K562 (cell line): ENCODE measurements at regions not wholly inside any gene's neighbourhood (a gene's known extent, or its start where the extent isn't known, plus 50 kb on each side); places are given as distances from the start of the nearest gene placed in this dataset.

Source experiments
- ATAC-seq: fragments of 200-7000 bp; cut with Tn5 transposase; 3 replicates; pipeline ENCODE4 v1.9.1; 2020; ENCODE audit warnings: moderate library complexity
- BruUV-seq: library from RNA; stranded (reverse); fragments of 400-500 nt; replicated peaks from 2 replicates; lab custom pipeline; 2021; lab: Mats Ljungman, UMichigan
- CTCF ChIA-PET: fragments of 300-600 bp; formaldehyde crosslinking; extraction: SDS; loops from one replicate; lab custom pipeline; 2021; ENCODE audit warnings: low intra/inter-chr PET ratio; lab: Yijun Ruan, JAX
- POLR2A ChIA-PET: fragments of 300-600, 350-650 bp; sonication (Branson Sonifier 250); formaldehyde crosslinking; extraction: SDS; loops from one replicate; lab custom pipeline; 2021; ENCODE audit warnings: antibody characterized with exemption, inconsistent platforms; lab: Yijun Ruan, JAX
- DNase-seq, 4 experiments: peaks; one replicate each; pipeline versions ENCODE4 v3.0.0 to v3.0.0-alpha.2; 2011 to 2018; ENCODE audit warnings: low spot score in 3 of 4, mixed read lengths in 3 of 4; ENCODE audit errors: extremely low read depth in 1 of 4
- FAIRE-seq: peaks from 2 replicates; lab custom pipeline; 2011; peaks lifted over from hg19 to GRCh38; lab: Jason Lieb, UNC
- H2AFZ ChIP-seq: 2 replicates; pipeline ENCODE4 v1.6.0; 2011; ENCODE audit warnings: low read depth, low read length, control low read depth, inconsistent platforms
- H3K27ac ChIP-seq: fragments of 200-600 bp; 3 replicates; pipeline ENCODE4 v1.8.0; 2011; ENCODE audit warnings: low read depth, mild to moderate bottlenecking, control low read depth, inconsistent platforms, low read length, moderate library complexity, mixed read lengths; ENCODE audit errors: extremely low read depth
- H3K27me3 ChIP-seq, 2 experiments: fragments of 300-600 bp in 1 of 2; 2 replicates in 1 of 2; 3 replicates in 1 of 2; pipeline versions ENCODE4 v1.6.0 to v1.8.0; 2011; ENCODE audit warnings: inconsistent platforms in 2 of 2, low read length in 2 of 2, mild to moderate bottlenecking in 1 of 2, mixed read lengths in 1 of 2, moderate library complexity in 1 of 2; ENCODE audit not compliant: control insufficient read depth in 2 of 2, insufficient read depth in 2 of 2
- H3K36me3 ChIP-seq: fragments of 300-600 bp; 3 replicates; pipeline ENCODE4 v1.8.0; 2011; ENCODE audit warnings: mild to moderate bottlenecking, low read length, inconsistent platforms; ENCODE audit not compliant: control insufficient read depth, insufficient read depth
- H3K4me1 ChIP-seq, 2 experiments: fragments of 200-600 bp in 1 of 2; replicated peaks in 1 of 2; 2 replicates in 1 of 2; 3 replicates in 1 of 2; pipeline versions ENCODE4 v1.5.1 to v1.8.0; 2011; ENCODE audit warnings: inconsistent platforms in 2 of 2, low read length in 2 of 2, mild to moderate bottlenecking in 1 of 2, mixed read lengths in 1 of 2, moderate library complexity in 1 of 2; ENCODE audit not compliant: control insufficient read depth in 2 of 2, insufficient read depth in 2 of 2
- H3K4me2 ChIP-seq: 2 replicates; pipeline ENCODE4 v1.6.1; 2011; ENCODE audit warnings: low read length, control low read depth, inconsistent platforms, mixed read lengths; ENCODE audit not compliant: insufficient read depth
- H3K4me3 ChIP-seq: fragments of 200-600 bp; sonication (generic), shearing (Covaris generic); 2 replicates; pipeline ENCODE4 v1.5.1; 2016; ENCODE audit warnings: control low read depth, inconsistent platforms
- H3K79me2 ChIP-seq: fragments of 200-600 bp; 3 replicates; pipeline ENCODE4 v1.8.0; 2011; ENCODE audit warnings: low read length, inconsistent platforms; ENCODE audit not compliant: control insufficient read depth, insufficient read depth
- H3K9ac ChIP-seq, 2 experiments: 2 replicates each; pipeline versions ENCODE4 v1.6.0 to v1.6.1; 2011; ENCODE audit warnings: low read depth in 2 of 2, low read length in 2 of 2, control low read depth in 1 of 2, inconsistent platforms in 1 of 2, mild to moderate bottlenecking in 1 of 2, mixed read lengths in 1 of 2; ENCODE audit not compliant: insufficient read depth in 1 of 2
- H3K9me1 ChIP-seq: one replicate; pipeline ENCODE4 v1.6.0; 2011; ENCODE audit warnings: inconsistent platforms, mild to moderate bottlenecking, low read length, moderate library complexity; ENCODE audit not compliant: control insufficient read depth, insufficient read depth
- H3K9me3 ChIP-seq: replicated peaks from 2 replicates; pipeline ENCODE4 v1.5.1; 2011; ENCODE audit warnings: low read depth, low read length, inconsistent platforms; ENCODE audit not compliant: control insufficient read depth, insufficient read depth
- H4K20me1 ChIP-seq: replicated peaks from 2 replicates; pipeline ENCODE4 v1.6.1; 2011; ENCODE audit warnings: low read length, inconsistent platforms, mixed read lengths; ENCODE audit not compliant: control insufficient read depth, insufficient read depth
- EHMT2 ChIP-seq: fragments of 450-650 bp; IDR thresholded peaks from 2 replicates; pipeline ENCODE4 v1.6.1; 2018; ENCODE audit warnings: antibody characterized with exemption
- GTF2A2 ChIP-seq: IDR thresholded peaks from 2 replicates; pipeline ENCODE4 v1.6.1; 2016; ENCODE audit warnings: mild to moderate bottlenecking, missing genetic modification characterization, missing compliant biosample characterization
- HNRNPUL1 ChIP-seq: fragments of 200-400 bp; formaldehyde crosslinking; IDR thresholded peaks from 2 replicates; pipeline ENCODE4 v1.6.1; 2017; ENCODE audit warnings: low read length
- RAD21 ChIP-seq, 2 experiments: fragments of 250-450 bp in 1 of 2; fragments of 450-650 bp in 1 of 2; sonication (Bioruptor Pico) in 1 of 2; formaldehyde crosslinking in 1 of 2; IDR thresholded peaks in 1 of 2; conservative IDR thresholded peaks in 1 of 2; 2 replicates each; pipeline versions ENCODE4 v1.4.0 to v1.8.0; 2020 to 2022; ENCODE audit warnings: mild to moderate bottlenecking in 2 of 2, moderate library complexity in 1 of 2
- SPI1 ChIP-seq: IDR thresholded peaks from 2 replicates; pipeline ENCODE4 v1.6.1; 2011; ENCODE audit warnings: low read depth, low read length, control low read depth, borderline replicate concordance
- WGBS: fragments of 100-300 bp; shearing (Covaris generic); methylation state at CpG from one replicate; pipeline ENCODE4 v1.1.6; 2016; ENCODE audit warnings: low coverage, mixed read lengths; ENCODE audit not compliant: insufficient coverage; ENCODE audit errors: missing lambda C conversion rate; 5-methylcytosine and 5-hydroxymethylcytosine counted together
- in situ Hi-C: fragments of 300-500 bp; cut with MboI; formaldehyde crosslinking; loops from 4 replicates; pipeline ENCODE4 v1.15.0; 2018; ENCODE audit warnings: inconsistent platforms, mixed read lengths
- intact Hi-C: fragments of 100-400 bp; cut with micrococcal nuclease; formaldehyde crosslinking; loops from 2 replicates; pipeline ENCODE4 v1.14.2; 2022
- TF ChIP-seq, protein P1 (sequence below), 2 experiments: fragments of 450-650 bp; formaldehyde crosslinking in 1 of 2; IDR thresholded peaks; 2 replicates each; pipeline versions ENCODE4 v1.4.0 to v1.6.1; 2014 to 2020; ENCODE audit warnings: mild to moderate bottlenecking in 2 of 2, borderline replicate concordance in 1 of 2, low read depth in 1 of 2
- TF ChIP-seq, protein P2 (sequence below): fragments of 250-450 bp; sonication (Bioruptor Pico); IDR thresholded peaks from 2 replicates; pipeline ENCODE4 v1.9.0; 2021; ENCODE audit warnings: mild to moderate bottlenecking, inconsistent platforms
- TF ChIP-seq, protein P3 (sequence below), 3 experiments: IDR thresholded peaks in 2 of 3; conservative IDR thresholded peaks in 1 of 3; 2 replicates each; pipeline ENCODE4 v1.5.1; 2011 to 2012; ENCODE audit warnings: low read length in 3 of 3, mild to moderate bottlenecking in 3 of 3, control low read depth in 2 of 3, improper control_type of control experiment in 1 of 3, inconsistent platforms in 1 of 3, low read depth in 1 of 3, mixed read lengths in 1 of 3, moderate library complexity in 1 of 3; ENCODE audit not compliant: insufficient read depth in 2 of 3

DNA sequence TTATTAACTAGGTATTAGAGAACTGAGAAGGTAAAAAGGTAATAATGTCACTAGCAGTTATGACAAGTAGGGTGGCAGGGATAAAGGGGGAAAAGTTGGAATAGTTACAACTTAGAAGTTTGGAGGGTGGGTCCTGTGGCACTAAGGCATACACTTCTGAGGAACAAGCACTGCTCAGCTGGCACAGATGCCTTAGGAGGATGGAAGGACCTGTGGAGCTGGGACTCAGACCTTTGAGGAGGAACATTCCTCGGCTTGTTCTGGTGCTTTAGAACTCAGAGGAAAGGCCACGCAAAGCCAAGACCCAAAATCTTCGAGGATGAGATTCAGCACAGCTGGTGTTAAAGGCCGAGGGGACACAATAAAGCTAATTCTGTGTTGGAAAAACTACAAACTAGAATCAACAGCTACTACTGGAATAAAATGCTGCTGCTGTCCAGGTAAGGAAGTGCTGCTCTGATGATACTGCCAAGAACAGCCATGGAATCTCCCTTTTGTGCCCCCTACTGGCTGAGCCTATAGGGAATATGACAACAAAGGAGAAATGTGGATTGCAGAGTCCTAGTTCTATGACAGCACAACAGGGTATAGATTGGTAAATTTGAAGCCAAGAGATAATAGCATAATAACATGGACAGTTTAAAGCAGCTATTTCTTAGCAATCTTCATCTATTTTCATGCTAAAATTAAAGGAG is 126.7 kb downstream of the SLC25A46 start:
- Histone ChIP-seq H3K9ac (no peak overlapping the region), H2AFZ (no peak overlapping the region), H3K4me2 (no peak overlapping the region), H3K9me3 (no peaks in the 10 kb centered on the region), H3K4me3 (no peak overlapping the region), H3K27ac (no peak overlapping the region), H3K79me2 (no peaks in the 10 kb centered on the region), H3K27me3 (no peaks in the 10 kb centered on the region), H3K36me3 (no peaks in the 10 kb centered on the region), H3K4me1 (no peaks in the 10 kb centered on the region), H4K20me1 (no peaks in the 10 kb centered on the region), H3K9me1 (no peaks in the 10 kb centered on the region)
- BruUV-seq = no TSS peak
- WGBS = 2% methylated on average over 4 of the region's 4 CpGs
- DNase-seq = peak; percentile 29 to 44 (median 32)
- ATAC-seq = peak; percentile 87
- FAIRE-seq = peak; percentile 44
- ChIA-PET CTCF (no interaction called here), POLR2A (no interaction called here)
- in situ Hi-C loops (no loop called here), intact Hi-C loops (no loop called here)
- no peak for TF ChIP-seq GTF2A2 (tag)
- TF ChIP-seq, protein P1, sequence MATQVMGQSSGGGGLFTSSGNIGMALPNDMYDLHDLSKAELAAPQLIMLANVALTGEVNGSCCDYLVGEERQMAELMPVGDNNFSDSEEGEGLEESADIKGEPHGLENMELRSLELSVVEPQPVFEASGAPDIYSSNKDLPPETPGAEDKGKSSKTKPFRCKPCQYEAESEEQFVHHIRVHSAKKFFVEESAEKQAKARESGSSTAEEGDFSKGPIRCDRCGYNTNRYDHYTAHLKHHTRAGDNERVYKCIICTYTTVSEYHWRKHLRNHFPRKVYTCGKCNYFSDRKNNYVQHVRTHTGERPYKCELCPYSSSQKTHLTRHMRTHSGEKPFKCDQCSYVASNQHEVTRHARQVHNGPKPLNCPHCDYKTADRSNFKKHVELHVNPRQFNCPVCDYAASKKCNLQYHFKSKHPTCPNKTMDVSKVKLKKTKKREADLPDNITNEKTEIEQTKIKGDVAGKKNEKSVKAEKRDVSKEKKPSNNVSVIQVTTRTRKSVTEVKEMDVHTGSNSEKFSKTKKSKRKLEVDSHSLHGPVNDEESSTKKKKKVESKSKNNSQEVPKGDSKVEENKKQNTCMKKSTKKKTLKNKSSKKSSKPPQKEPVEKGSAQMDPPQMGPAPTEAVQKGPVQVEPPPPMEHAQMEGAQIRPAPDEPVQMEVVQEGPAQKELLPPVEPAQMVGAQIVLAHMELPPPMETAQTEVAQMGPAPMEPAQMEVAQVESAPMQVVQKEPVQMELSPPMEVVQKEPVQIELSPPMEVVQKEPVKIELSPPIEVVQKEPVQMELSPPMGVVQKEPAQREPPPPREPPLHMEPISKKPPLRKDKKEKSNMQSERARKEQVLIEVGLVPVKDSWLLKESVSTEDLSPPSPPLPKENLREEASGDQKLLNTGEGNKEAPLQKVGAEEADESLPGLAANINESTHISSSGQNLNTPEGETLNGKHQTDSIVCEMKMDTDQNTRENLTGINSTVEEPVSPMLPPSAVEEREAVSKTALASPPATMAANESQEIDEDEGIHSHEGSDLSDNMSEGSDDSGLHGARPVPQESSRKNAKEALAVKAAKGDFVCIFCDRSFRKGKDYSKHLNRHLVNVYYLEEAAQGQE (IDR thresholded peaks at IDR 0.05; ENCODE audit: borderline replicate concordance) = peak; percentile 87
- TF ChIP-seq, protein P1 (CRISPR knock-in tag; IDR thresholded peaks at IDR 0.05; ENCODE audit: low read depth) = no peak
- peak in 1 of 2 experiments; percentile 37; a peak in 1 of 4 replicates for TF ChIP-seq RAD21 (CRISPR knock-in tag; conservative IDR thresholded peaks at IDR 0.05 in 1 of 2, IDR thresholded peaks at IDR 0.05 in 1 of 2)
- 0 out of 2 replicates have a peak, but pooled peaks have one; percentile 16 for TF ChIP-seq SPI1
- TF ChIP-seq, protein P2, sequence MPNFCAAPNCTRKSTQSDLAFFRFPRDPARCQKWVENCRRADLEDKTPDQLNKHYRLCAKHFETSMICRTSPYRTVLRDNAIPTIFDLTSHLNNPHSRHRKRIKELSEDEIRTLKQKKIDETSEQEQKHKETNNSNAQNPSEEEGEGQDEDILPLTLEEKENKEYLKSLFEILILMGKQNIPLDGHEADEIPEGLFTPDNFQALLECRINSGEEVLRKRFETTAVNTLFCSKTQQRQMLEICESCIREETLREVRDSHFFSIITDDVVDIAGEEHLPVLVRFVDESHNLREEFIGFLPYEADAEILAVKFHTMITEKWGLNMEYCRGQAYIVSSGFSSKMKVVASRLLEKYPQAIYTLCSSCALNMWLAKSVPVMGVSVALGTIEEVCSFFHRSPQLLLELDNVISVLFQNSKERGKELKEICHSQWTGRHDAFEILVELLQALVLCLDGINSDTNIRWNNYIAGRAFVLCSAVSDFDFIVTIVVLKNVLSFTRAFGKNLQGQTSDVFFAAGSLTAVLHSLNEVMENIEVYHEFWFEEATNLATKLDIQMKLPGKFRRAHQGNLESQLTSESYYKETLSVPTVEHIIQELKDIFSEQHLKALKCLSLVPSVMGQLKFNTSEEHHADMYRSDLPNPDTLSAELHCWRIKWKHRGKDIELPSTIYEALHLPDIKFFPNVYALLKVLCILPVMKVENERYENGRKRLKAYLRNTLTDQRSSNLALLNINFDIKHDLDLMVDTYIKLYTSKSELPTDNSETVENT = no peak
- TF ChIP-seq, protein P3, sequence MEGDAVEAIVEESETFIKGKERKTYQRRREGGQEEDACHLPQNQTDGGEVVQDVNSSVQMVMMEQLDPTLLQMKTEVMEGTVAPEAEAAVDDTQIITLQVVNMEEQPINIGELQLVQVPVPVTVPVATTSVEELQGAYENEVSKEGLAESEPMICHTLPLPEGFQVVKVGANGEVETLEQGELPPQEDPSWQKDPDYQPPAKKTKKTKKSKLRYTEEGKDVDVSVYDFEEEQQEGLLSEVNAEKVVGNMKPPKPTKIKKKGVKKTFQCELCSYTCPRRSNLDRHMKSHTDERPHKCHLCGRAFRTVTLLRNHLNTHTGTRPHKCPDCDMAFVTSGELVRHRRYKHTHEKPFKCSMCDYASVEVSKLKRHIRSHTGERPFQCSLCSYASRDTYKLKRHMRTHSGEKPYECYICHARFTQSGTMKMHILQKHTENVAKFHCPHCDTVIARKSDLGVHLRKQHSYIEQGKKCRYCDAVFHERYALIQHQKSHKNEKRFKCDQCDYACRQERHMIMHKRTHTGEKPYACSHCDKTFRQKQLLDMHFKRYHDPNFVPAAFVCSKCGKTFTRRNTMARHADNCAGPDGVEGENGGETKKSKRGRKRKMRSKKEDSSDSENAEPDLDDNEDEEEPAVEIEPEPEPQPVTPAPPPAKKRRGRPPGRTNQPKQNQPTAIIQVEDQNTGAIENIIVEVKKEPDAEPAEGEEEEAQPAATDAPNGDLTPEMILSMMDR (IDR thresholded peaks at IDR 0.05 in 2 of 3, conservative IDR thresholded peaks at IDR 0.05 in 1 of 3; ENCODE audit: insufficient read depth in 2 of 3, low read depth in 1 of 3, low read length in 3 of 3) = peak; percentile 29 to 42 (median 41); a peak in 3 of 6 replicates
- TF ChIP-seq HNRNPUL1 = no peak
- TF ChIP-seq EHMT2 = peak; percentile 74; the same call in 1 of the 2 replicates
